ENCODE measurements at regions not wholly inside any gene's neighbourhood (a gene's known extent, or its start where the extent isn't known, plus 50 kb on each side); places are given as distances from the start of the nearest gene placed in this dataset.
"Not testable (repeated sequence)": the region's sequence is repeated elsewhere in the genome, so short reads cannot be mapped to it uniquely, and the experiment has no call there.

- no peak for DNase-seq (ENCODE audit: missing footprints)
- ATAC-seq, result no peak
- intact Hi-C loops (cut with DNase I), result no loop called here
Observed at GRCh38 chr4:148574502-148574901, 132.3 kb upstream of the NR3C2 start.

DNA sequence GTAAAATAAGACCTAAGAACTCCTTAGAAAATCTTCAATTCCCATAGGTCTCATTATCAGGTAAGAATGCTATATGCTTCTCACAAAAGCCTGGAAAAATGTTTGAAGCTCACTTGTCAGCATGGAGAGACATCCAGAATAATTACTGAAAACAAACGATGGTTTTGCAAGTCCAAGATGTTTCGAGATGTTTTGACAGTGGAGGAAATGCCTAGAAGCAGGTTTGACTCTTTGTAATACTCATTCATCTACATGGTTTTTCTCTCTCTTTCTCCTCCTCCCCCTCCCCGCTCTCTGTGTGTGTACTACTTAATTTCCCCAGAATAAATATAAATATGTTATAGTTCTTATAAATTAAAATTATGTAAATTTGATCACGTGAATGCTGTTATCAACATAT lies 131.9 kb upstream of the NR3C2 start:
- intact Hi-C loops (cut with DNase I), result no loop called here
- ATAC-seq (no peak), DNase-seq (ENCODE audit: missing footprints) (no peak)

- intact Hi-C loops (cut with DNase I), result no loop called here
- ATAC-seq (no peak), DNase-seq (ENCODE audit: missing footprints) (no peak)
Observed at GRCh38 chr4:148573296-148573695, 131.1 kb upstream of the NR3C2 start.

DNA sequence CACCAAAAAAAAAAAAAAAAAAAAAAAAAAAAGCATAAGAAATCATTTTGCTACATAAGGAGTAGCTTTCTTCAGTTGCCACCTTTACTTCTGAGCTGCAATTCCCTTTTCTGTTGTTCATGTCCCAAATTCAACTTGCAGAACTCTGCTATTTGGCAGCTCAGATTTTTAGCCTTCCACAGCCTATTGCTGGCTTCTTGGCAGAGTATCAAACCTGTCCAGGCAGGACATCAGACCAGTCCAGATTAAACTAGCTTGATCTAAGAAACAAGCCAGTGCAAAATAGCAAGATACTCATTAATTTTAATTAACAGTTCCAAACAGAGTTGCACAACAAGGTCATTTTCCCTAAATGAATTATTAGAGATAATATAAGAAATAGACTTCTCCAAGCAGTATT lies 123.6 kb upstream of the NR3C2 start:
- DNase-seq (ENCODE audit: missing footprints) (no peak), ATAC-seq (no peak)
- intact Hi-C loops (cut with DNase I), result no loop called here

- ATAC-seq (no peak), DNase-seq (ENCODE audit: missing footprints) (no peak)
- intact Hi-C loops (cut with DNase I), result no loop called here
Observed at GRCh38 chr4:148563684-148564083, 121.5 kb upstream of the NR3C2 start.

DNA sequence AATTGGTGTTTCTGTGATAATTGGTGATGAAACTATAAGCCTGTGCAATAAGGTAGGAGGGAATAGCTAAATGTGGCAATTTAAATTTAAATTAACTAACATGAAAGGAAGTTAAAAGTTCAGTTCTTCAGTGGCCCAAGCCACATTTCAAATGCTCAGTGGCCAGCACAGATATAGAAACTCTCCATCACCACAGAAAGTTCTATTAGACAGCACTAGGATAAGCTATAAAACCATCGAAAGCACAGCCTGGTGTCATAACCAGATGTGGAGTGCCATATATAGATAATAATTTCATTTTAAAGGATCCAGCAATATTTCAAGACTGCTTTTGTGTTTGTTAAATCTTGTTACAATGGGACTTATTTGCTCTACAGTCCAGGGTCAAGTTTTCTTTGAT lies 119.3 kb upstream of the NR3C2 start:
- ATAC-seq, result no peak
- DNase-seq (ENCODE audit: missing footprints), result no peak
- intact Hi-C loops (cut with DNase I), result no loop called here

- intact Hi-C loops (cut with DNase I), result no loop called here
- no peak for ATAC-seq
Observed at GRCh38 chr4:148557793-148558192, 115.6 kb upstream of the NR3C2 start.

GRCh38 chr4:148550788-148551187 lies 108.6 kb upstream of the NR3C2 start:
- intact Hi-C loops (cut with DNase I), result no loop called here
- no peak for ATAC-seq
- no peak for DNase-seq (ENCODE audit: missing footprints)

More at GRCh38 chr4:148557793-148558192, 115.6 kb upstream of the NR3C2 start:
- DNase-seq (ENCODE audit: missing footprints), result no peak

DNA sequence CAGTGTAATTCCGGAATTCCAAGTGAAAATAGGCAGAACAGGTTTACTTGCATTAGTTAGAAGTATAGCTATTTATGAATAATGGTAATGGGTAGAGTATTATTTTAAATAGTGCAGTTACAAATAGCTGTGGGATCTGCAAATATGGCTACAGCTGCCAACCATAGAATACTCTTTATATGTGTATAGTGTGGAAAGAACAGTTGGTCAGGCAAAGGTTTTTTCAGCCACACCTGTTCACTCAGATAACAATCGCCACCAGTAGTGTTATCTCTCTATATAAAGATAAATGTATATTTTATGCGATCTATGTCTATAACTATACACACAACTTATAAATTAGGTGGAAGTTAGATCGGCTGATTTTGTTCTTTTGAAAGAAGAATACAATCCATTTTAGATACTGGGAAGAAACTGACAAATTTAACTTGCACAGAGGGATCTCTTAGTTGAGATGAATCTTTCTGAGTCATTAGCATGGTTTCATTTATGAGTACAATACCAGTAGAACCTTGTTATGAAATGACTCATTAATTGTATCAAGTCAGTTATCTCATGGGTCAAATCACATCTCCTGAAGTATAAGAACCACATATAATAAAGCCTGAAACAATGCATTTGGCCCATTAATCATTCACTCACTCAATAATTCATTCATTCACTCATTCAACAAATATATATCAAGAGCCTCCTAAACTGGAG lies 100.9 kb upstream of the NR3C2 start:
- DNase-seq (ENCODE audit: missing footprints), result no peak
- intact Hi-C loops (cut with DNase I), result no loop called here
- no peak for ATAC-seq

- intact Hi-C loops (cut with DNase I), result no loop called here
- DNase-seq (ENCODE audit: missing footprints), result no peak
- peak; percentile 86 for ATAC-seq
Observed at GRCh38 chr4:148540622-148541326, 98.6 kb upstream of the NR3C2 start.

DNA sequence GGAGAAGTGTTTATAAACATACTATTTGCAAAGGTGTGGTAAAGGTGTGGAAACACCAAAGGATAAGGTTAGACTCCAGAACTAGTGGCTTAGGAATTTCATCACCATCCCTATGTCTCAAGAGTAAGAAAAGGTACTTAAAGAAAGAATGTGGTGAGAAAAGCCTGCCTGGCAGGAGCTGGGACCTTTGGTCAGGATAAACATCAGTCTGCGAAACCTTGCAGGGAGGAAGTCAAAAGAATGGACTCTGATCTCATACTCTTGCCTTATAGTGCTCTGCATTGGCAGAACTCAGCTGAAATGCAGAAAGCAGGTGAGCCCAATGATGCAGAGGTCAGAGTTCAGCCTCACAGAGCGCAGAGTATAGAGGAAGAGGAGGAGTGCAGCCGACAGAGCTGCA lies 97.2 kb upstream of the NR3C2 start:
- intact Hi-C loops (cut with DNase I), result no loop called here
- ATAC-seq (no peak), DNase-seq (ENCODE audit: missing footprints) (no peak)

DNA sequence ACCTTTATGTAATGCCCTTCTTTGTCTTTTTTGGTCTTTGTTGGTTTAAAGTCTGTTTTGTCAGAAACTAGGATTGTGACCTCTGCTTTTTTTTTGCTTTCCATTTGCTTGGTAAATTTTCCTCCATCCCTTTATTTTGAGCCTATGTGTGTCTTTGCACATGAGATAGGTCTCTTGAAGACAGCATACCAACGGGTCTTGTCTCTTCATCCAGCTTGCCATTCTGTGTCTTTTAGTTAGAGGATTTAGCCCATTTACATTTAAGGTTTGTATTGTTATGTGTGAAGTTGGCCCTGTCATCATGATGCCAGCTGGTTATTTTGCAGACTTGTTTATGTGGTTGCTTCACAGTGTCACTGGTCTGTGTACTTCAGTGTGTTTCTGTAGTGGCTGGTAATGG lies 91.6 kb upstream of the NR3C2 start:
- intact Hi-C loops (cut with DNase I); ATAC-seq; DNase-seq (ENCODE audit: missing footprints): not testable (repeated sequence)

GRCh38 chr4:148530114-148530513 lies 87.9 kb upstream of the NR3C2 start:
- DNase-seq (ENCODE audit: missing footprints) (no peak), ATAC-seq (no peak)
- intact Hi-C loops (cut with DNase I), result no loop called here

GRCh38 chr4:148527571-148527970 lies 85.4 kb upstream of the NR3C2 start:
- no peak for ATAC-seq
- intact Hi-C loops (cut with DNase I), result no loop called here
- DNase-seq (ENCODE audit: missing footprints), result no peak

DNA sequence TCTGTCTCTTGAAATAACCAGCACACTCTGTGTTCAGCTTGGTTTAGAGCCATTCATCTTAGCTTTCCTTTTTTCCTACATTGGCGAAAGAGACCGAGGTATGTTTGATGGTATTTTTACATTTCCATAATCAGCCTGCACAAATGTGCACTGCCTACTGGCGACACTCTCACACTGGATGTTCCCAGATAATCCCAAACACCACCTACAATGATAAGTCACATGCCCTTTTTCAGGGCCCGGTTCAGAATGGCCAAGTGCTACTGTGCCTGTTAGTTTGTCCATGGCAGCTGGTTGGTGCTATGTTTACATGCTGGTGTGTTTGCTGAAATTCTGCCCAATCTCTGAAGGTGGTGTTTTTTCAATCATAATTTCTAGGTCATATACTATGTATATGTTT lies 80.8 kb upstream of the NR3C2 start:
- no peak for ATAC-seq
- DNase-seq (ENCODE audit: missing footprints), result no peak
- intact Hi-C loops (cut with DNase I), result no loop called here

DNA sequence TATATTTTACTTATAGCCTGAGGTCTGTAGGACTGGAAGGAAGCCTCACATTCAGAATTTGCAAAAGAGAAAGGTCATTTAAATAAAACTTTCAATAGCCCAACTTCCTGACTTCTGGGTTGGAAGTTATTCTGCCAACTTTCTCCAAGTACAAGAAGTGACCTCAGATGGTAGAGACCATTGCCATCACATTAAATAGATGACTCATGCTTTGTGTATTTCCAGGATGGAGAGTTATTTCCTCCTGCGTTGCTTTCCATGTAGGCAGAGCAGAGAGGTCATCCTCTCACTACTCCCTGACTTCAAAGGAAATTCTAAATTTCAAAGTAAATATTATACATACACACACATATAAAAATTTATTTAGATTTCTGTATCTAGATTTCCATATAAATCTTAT lies 73.0 kb upstream of the NR3C2 start:
- ATAC-seq (no peak), DNase-seq (ENCODE audit: missing footprints) (no peak)
- intact Hi-C loops (cut with DNase I), result no loop called here

DNA sequence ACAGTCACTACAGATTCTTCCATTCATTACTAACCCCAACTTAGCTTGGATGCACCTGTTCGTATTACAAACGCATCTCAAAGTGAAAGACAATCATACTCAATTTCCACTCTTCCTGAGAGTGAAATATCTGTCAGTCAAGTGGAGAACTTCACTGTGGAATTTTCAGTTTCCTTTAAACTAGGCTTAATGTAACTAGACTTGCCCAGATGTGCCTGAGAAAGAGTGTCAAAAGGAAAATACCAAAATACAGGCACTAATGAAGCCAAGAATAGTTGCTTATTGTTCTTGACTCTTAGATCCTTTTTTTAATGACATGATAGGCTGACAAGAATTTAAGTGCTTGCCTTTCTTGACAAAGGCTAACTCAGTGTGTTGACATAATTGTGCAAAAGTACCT lies 72.4 kb upstream of the NR3C2 start:
- intact Hi-C loops (cut with DNase I), result no loop called here
- ATAC-seq (no peak), DNase-seq (ENCODE audit: missing footprints) (no peak)

GRCh38 chr4:148514041-148514440 lies 71.8 kb upstream of the NR3C2 start:
- intact Hi-C loops (cut with DNase I), result no loop called here
- no peak for ATAC-seq
- no peak for DNase-seq (ENCODE audit: missing footprints)

DNA sequence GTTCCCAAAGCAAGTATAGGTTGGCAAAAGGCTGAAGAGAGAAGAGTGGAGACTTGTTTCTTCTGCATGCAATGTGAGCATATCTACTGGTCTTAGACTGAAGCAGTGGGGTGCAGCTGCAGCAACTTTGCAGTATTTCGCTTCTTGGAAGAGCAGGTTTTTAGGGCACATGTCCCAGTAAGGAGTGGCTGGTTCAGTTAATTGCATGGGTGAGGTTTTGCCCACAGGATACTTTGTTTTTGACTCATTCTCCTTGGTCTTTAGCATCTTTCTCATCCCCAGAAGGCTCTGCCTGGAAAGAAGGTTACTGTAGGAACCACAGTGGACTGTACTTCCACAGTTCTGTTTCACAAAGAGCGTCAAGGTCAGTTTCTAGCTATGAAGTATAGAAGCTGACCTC lies 68.0 kb upstream of the NR3C2 start:
- ATAC-seq (no peak), DNase-seq (ENCODE audit: missing footprints) (no peak)
- intact Hi-C loops (cut with DNase I), result no loop called here

- intact Hi-C loops (cut with DNase I), result no loop called here
- no peak for DNase-seq (ENCODE audit: missing footprints)
- ATAC-seq, result no peak
Observed at GRCh38 chr4:148503681-148504080, 61.5 kb upstream of the NR3C2 start.

- intact Hi-C loops (cut with DNase I), result no loop called here
- ATAC-seq, result no peak
- no peak for DNase-seq (ENCODE audit: missing footprints)
Observed at GRCh38 chr4:148497258-148497657, 55.0 kb upstream of the NR3C2 start.

Data from Right ventricle myocardium inferior (tissue), 1 donor.